Trophoblast cell (in vitro differentiated cells and primary cell): ENCODE measurements at regions not wholly inside any gene's neighbourhood (a gene's known extent, or its start where the extent isn't known, plus 50 kb on each side); places are given as distances from the start of the nearest gene placed in this dataset.
A peak's percentile ranks its signal among the peaks of the same experiment; 100 is the strongest.

Experiments used
- DNase-seq, 2 donors: peaks; one replicate each; pipeline ENCODE4 v3.0.0-alpha.2; 2016
- H2AFZ ChIP-seq: 2 replicates; pipeline ENCODE4 v1.6.1; 2013; ENCODE audit warnings: low read length, moderate library complexity, mild to moderate bottlenecking; ENCODE audit not compliant: insufficient read depth, poor library complexity
- H2AK5ac ChIP-seq: 2 replicates; pipeline ENCODE4 v1.6.1; 2013; ENCODE audit warnings: mild to moderate bottlenecking, low read length
- H2BK120ac ChIP-seq: 2 replicates; pipeline ENCODE4 v1.6.1; 2013; ENCODE audit warnings: low read length, mild to moderate bottlenecking, moderate library complexity; ENCODE audit not compliant: insufficient read depth, poor library complexity
- H2BK12ac ChIP-seq: 2 replicates; pipeline ENCODE4 v1.6.1; 2013; ENCODE audit warnings: mild to moderate bottlenecking, low read length, moderate library complexity
- H2BK5ac ChIP-seq: 2 replicates; pipeline ENCODE4 v1.6.1; 2013; ENCODE audit warnings: low read length, low read depth, moderate library complexity, mild to moderate bottlenecking; ENCODE audit not compliant: poor library complexity
- H3K14ac ChIP-seq: 2 replicates; pipeline ENCODE4 v1.6.1; 2013; ENCODE audit warnings: mild to moderate bottlenecking, low read length
- H3K18ac ChIP-seq: 2 replicates; pipeline ENCODE4 v1.6.1; 2013; ENCODE audit warnings: mild to moderate bottlenecking, low read length
- H3K23ac ChIP-seq: 2 replicates; pipeline ENCODE4 v1.6.1; 2013; ENCODE audit warnings: low read length
- H3K27ac ChIP-seq: 2 replicates; pipeline ENCODE4 v1.5.1; 2013; ENCODE audit warnings: low read depth, mild to moderate bottlenecking, inconsistent platforms, low read length, moderate library complexity
- H3K27me3 ChIP-seq: 2 replicates; pipeline ENCODE4 v1.6.1; 2013; ENCODE audit warnings: inconsistent platforms, mild to moderate bottlenecking, low read length, moderate library complexity; ENCODE audit not compliant: insufficient read depth
- H3K36me3 ChIP-seq, 2 experiments: 1 replicate in 1 of 2; 2 replicates in 1 of 2; pipeline ENCODE4 v1.6.1; 2013; ENCODE audit warnings: low read length in 2 of 2, mild to moderate bottlenecking in 2 of 2, moderate library complexity in 1 of 2; ENCODE audit not compliant: insufficient read depth in 2 of 2, control insufficient read depth in 1 of 2
- H3K4ac ChIP-seq: 2 replicates; pipeline ENCODE4 v1.6.1; 2013; ENCODE audit warnings: low read depth, mild to moderate bottlenecking, low read length, moderate library complexity
- H3K4me1 ChIP-seq, 2 experiments: 1 replicate in 1 of 2; 2 replicates in 1 of 2; pipeline ENCODE4 v1.6.1; 2013; ENCODE audit warnings: low read length in 2 of 2, mild to moderate bottlenecking in 2 of 2, moderate library complexity in 1 of 2; ENCODE audit not compliant: insufficient read depth in 2 of 2, control insufficient read depth in 1 of 2
- H3K4me2 ChIP-seq: 2 replicates; pipeline ENCODE4 v1.6.1; 2013; ENCODE audit warnings: inconsistent platforms, mild to moderate bottlenecking, low read length, moderate library complexity
- H3K4me3 ChIP-seq: 2 replicates; pipeline ENCODE4 v1.5.1; 2013; ENCODE audit warnings: mild to moderate bottlenecking, low read depth, low read length, inconsistent platforms
- H3K79me1 ChIP-seq: one replicate; pipeline ENCODE4 v1.6.1; 2013; ENCODE audit warnings: low read length
- H3K79me2 ChIP-seq: 2 replicates; pipeline ENCODE4 v1.6.1; 2013; ENCODE audit warnings: low read length, mild to moderate bottlenecking; ENCODE audit not compliant: control insufficient read depth, insufficient read depth, poor library complexity
- H3K9ac ChIP-seq: 2 replicates; pipeline ENCODE4 v1.6.1; 2013; ENCODE audit warnings: mild to moderate bottlenecking, low read length
- H3K9me3 ChIP-seq: 2 replicates; pipeline ENCODE4 v1.6.1; 2013; ENCODE audit warnings: low read depth, mild to moderate bottlenecking, control low read depth, inconsistent platforms, low read length; ENCODE audit not compliant: insufficient read depth
- H4K12ac ChIP-seq: 2 replicates; pipeline ENCODE4 v1.6.1; 2013; ENCODE audit warnings: low read depth, mild to moderate bottlenecking, low read length, moderate library complexity
- H4K8ac ChIP-seq: 2 replicates; pipeline ENCODE4 v1.6.1; 2013; ENCODE audit warnings: low read depth, mild to moderate bottlenecking, low read length, moderate library complexity
- H4K91ac ChIP-seq: one replicate; pipeline ENCODE4 v1.6.1; 2013; ENCODE audit warnings: low read depth, mild to moderate bottlenecking, low read length, moderate library complexity
- WGBS: extraction: QIAGEN DNeasy Blood & Tissue Kit; methylation state at CpG from one replicate; pipeline ENCODE4 v1.1.7; 2013; ENCODE audit warnings: missing lambda C conversion rate; ENCODE audit not compliant: insufficient read length, insufficient coverage; ENCODE audit errors: extremely low coverage; 5-methylcytosine and 5-hydroxymethylcytosine counted together

GRCh38 chr2:163953390-163953907, 217.6 kb upstream of the FIGN start:
- no CpG with 5 or more reads among the region's 5 CpGs for WGBS
- H3K4ac ChIP-seq, result no peak overlapping the region
- no peak overlapping the region for H2BK12ac ChIP-seq
- H3K36me3 ChIP-seq, result no peaks in the 10 kb centered on the region
- peak overlapping the region; percentile 86 for H2BK120ac ChIP-seq
- no peak overlapping the region for H3K4me2 ChIP-seq
- H3K27me3 ChIP-seq, result no peaks in the 10 kb centered on the region
- peak; percentile 41 to 69 for DNase-seq
- peak overlapping the region; percentile 93 for H2BK5ac ChIP-seq
- peak overlapping the region; percentile 44 for H3K14ac ChIP-seq
- H2AFZ ChIP-seq, result no peak overlapping the region
- peaks cover 6% of the 10 kb centered on the region for H3K79me1 ChIP-seq
- no peaks in the 10 kb centered on the region for H3K9me3 ChIP-seq
- no peak overlapping the region for H3K9ac ChIP-seq
- no peak overlapping the region for H3K4me3 ChIP-seq
- peak overlapping the region; percentile 90 for H4K91ac ChIP-seq
- no peak overlapping the region for H4K12ac ChIP-seq
- H2AK5ac ChIP-seq, result peak overlapping the region; percentile 46
- peak overlapping the region; percentile 85 for H4K8ac ChIP-seq
- no peaks in the 10 kb centered on the region for H3K4me1 ChIP-seq
- H3K18ac ChIP-seq, result peak overlapping the region; percentile 53
- H3K79me2 ChIP-seq, result no peaks in the 10 kb centered on the region
- peak overlapping the region; percentile 74 for H3K27ac ChIP-seq
- no peak overlapping the region for H3K23ac ChIP-seq

- no peaks in the 10 kb centered on the region for H3K4me1 ChIP-seq
- H3K14ac ChIP-seq, result no peak overlapping the region
- no peaks in the 10 kb centered on the region for H3K27me3 ChIP-seq
Observed at GRCh38 chr2:163951312-163951711, 215.5 kb upstream of the FIGN start.

GRCh38 chr2:163949693-163950092, 213.9 kb upstream of the FIGN start:
- DNase-seq, result no peak
- H3K4ac ChIP-seq, result no peak overlapping the region
- no peak overlapping the region for H2BK5ac ChIP-seq
- no peak overlapping the region for H4K91ac ChIP-seq
- H3K36me3 ChIP-seq, result no peaks in the 10 kb centered on the region
- no peak overlapping the region for H3K27ac ChIP-seq
- H3K4me3 ChIP-seq, result no peak overlapping the region
- no peaks in the 10 kb centered on the region for H3K4me1 ChIP-seq
- H3K4me2 ChIP-seq, result no peak overlapping the region
- H3K23ac ChIP-seq, result no peak overlapping the region
- H4K8ac ChIP-seq, result no peak overlapping the region
- no peak overlapping the region for H2AFZ ChIP-seq
- no peak overlapping the region for H2BK120ac ChIP-seq
- H3K18ac ChIP-seq, result no peak overlapping the region
- no peak overlapping the region for H2AK5ac ChIP-seq
- no peak overlapping the region for H4K12ac ChIP-seq
- H3K79me2 ChIP-seq, result no peaks in the 10 kb centered on the region
- H3K9me3 ChIP-seq, result no peaks in the 10 kb centered on the region
- H3K27me3 ChIP-seq, result no peaks in the 10 kb centered on the region
- no peak overlapping the region for H2BK12ac ChIP-seq
- no peak overlapping the region for H3K14ac ChIP-seq
- peaks cover 4% of the 10 kb centered on the region for H3K79me1 ChIP-seq
- no peak overlapping the region for H3K9ac ChIP-seq

More at GRCh38 chr2:163951312-163951711, 215.5 kb upstream of the FIGN start:
- Histone ChIP-seq H3K27ac (no peak overlapping the region), H3K4me3 (no peak overlapping the region), H3K79me1 (peaks cover 6% of the 10 kb centered on the region), H4K91ac (no peak overlapping the region), H3K4me2 (no peak overlapping the region), H3K79me2 (no peaks in the 10 kb centered on the region), H3K36me3 (no peaks in the 10 kb centered on the region), H4K12ac (no peak overlapping the region), H3K9ac (no peak overlapping the region), H2BK12ac (no peak overlapping the region), H3K23ac (no peak overlapping the region), H3K4ac (no peak overlapping the region), H3K9me3 (no peaks in the 10 kb centered on the region), H2AK5ac (no peak overlapping the region), H3K18ac (no peak overlapping the region), H4K8ac (no peak overlapping the region), H2BK5ac (no peak overlapping the region), H2BK120ac (no peak overlapping the region), H2AFZ (no peak overlapping the region)
- no peak for DNase-seq

- Histone ChIP-seq H3K4me1 (peaks cover 3 to 4% of the 10 kb centered on the region in 2 experiments), H3K14ac (no peak overlapping the region), H3K79me2 (no peaks in the 10 kb centered on the region), H3K27ac (no peak overlapping the region), H3K4me2 (no peak overlapping the region), H3K23ac (no peak overlapping the region), H3K79me1 (no peaks in the 10 kb centered on the region), H3K9ac (no peak overlapping the region), H3K18ac (no peak overlapping the region), H3K4me3 (no peak overlapping the region), H3K4ac (no peak overlapping the region), H4K91ac (no peak overlapping the region), H3K9me3 (no peaks in the 10 kb centered on the region), H2BK120ac (no peak overlapping the region), H2BK12ac (no peak overlapping the region), H3K36me3 (no peaks in the 10 kb centered on the region), H2AK5ac (no peak overlapping the region), H2AFZ (no peak overlapping the region), H4K12ac (no peak overlapping the region), H3K27me3 (no peaks in the 10 kb centered on the region), H4K8ac (no peak overlapping the region), H2BK5ac (no peak overlapping the region)
- DNase-seq, result no peak
- WGBS, result no CpG with 5 or more reads among the region's 4 CpGs
Observed at GRCh38 chr2:163944347-163944737, 208.5 kb upstream of the FIGN start.
